ENCODE measurements at regions not wholly inside any gene's neighbourhood (a gene's known extent, or its start where the extent isn't known, plus 50 kb on each side); places are given as distances from the start of the nearest gene placed in this dataset.

DNA sequence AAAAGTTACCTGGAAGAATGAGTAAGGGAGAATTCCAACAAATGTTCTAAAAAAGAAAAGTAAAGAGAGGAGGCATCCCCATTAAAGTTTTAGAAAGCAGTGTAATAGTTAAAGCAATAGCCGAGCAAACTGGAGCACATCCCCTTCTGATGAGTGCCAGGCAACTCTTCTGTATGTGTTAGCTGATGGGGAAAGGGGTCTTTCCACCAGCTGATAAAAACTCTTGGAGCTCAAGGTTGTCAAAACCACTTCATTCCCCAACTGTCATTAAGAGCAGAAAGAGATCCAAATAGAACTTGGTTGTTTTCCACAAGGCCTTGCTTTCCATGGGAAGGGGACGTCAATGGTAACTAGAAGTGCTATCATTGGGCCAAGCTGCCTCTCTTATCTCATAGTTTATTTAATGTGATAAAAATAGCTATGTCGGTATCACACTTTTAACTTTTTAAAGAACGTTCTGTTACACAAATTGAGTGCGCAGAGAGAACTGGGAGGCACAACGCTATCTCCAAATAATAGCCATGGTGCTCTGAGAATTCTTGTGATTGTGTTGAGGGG, 116.9 kb downstream of the POLR2M start:
- no peak for DNase-seq

DNA sequence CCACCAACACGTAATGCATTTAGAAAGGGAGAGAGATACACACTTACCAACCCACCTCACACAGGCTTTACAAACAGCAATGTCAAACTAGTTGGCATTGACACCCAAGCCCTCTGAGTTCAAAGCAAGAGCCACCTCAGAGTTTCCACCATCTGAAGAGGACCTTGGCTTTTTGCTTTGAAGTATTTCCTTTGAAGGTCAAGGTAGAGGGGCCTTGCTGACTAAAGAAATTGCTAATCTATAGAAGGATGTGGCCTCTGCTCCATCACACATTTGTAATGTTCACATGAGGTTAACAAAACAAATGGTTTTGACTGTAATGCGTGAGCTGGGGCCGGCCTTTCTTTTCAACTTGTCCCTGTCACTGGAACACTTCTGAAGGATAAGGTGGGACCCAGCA, 117.7 kb downstream of the POLR2M start:
- no peak for DNase-seq

DNA sequence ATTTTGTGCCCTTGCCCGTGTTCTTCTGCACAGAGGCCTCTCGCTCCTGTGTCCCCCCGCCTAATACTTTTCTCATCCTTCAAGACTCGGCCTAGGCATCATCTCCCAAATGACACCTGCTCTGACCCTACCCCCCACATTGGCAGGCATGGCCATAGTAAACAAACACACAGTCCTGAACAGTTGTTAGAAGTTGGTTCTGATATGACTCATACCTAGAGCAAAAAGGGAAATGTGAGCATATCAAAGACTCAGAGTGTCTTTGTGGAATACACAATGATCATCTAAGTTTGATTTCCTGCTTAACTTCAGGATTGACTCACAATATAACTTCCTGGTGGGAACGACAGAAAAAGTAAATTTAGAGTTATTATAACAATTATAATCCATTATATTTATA, 120.5 kb downstream of the POLR2M start:
- no peak for DNase-seq

DNA sequence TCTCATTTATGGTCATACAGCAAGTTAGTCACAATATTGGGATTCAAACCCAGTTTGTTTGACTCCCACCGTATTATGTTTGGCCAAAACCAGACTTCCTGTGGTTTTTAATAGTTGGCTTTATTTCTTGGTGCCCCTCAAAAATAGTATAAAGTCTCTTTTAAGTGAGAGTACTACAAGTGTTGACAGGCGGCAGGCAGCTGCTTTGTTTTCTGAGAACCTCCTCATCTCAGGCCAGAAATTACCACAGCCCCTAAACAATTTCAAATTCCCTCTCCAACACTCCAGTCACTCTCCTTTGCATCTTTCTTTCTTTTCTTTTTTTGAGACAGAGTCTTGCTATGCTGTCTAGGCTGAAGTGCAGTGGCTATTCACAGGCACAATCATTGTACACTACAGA, 121.5 kb downstream of the POLR2M start:
- DNase-seq: no peak

DNA sequence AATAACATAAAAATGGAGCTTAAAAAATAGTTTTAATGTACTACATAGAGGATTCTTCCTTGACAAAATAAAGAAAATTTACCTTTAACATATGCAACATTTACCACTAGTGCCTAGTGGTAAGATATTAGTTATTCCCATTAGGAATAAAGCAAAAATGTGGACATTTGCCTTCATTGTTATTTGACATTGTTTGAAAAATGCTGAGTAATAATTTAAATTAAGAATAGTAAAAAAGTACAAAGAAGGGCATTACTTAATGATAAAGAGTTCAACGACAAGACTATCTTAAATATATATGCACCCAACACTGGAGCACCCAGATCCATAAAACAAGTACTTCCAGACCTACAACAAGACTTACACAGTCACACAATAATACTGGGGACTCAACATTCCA, 125.7 kb downstream of the POLR2M start:
- no peak for DNase-seq

DNA sequence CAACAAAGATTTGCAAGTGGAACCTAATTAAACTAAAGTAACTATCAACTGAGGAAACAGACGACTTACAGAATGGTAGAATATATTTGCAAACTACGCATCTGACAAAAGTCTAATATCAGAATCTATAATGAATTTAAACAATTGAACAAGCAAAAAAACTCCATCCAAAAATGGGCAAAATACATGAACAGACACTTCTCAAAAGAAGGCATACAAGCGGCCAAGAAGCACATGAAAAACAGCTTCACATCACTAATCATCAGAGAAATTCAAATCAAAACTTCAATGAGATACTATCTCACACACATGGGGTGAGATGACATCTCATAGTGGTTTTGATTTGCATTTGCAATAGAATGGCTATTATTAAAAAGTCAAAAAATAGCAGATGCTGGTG, 128.6 kb downstream of the POLR2M start:
- no peak for DNase-seq

DNA sequence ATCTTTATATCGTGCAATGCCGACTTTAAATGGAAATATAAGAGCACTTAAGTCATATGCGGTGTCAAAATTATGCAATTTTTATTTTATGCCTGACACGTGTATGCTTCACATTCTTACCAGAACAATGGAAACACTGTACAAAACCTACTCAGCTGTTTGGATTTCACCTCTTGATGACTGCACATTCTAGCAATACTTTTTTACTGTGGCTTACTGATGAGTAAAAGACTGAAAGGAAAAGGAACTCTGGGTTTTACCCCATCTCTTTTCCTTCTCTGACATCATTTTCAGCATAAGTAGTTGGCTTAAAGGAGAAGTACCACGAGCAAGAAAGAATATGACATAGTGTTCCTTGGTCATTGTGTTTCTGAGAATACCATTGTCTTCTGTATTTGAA, 142.8 kb downstream of the POLR2M start:
- no peak for DNase-seq

DNA sequence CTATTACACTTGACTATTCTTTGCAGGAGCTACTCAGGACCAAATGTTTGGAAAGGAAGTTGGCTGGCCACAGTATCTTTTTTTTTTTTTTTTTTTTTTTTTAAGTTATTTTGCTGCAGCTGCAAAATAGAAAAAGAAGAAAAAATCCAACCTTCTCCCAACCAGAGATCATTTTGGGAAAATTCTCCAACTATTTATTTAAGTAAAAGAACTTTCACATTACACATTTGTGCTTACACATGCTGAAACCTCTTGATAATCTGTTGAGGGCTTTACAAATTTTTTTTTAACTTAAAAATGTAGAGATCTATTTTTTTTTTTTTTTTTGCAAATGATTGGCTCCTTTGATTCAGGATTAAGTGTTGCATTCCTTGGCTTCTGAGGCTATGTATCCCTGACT, 148.0 kb downstream of the POLR2M start:
- no peak for DNase-seq

DNA sequence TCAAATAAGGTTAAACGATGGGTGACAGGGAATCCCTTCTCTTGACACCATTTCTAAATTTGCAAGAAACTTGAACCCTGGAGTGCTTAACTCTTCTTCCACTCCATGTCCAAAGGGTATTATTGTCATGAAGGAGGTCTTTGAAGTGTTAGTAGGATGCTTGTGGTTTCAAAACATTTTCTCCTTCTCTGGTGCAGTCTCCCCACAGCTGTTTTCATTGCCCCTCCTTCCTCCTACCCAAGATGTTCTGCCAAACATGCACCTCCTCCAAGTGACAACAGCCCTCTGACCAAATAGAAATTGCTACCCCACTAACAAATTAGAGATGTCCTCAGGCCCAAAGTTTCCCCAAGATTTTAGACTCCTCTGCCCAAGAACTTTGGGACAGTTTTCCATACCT, 151.4 kb downstream of the POLR2M start:
- no peak for DNase-seq

DNA sequence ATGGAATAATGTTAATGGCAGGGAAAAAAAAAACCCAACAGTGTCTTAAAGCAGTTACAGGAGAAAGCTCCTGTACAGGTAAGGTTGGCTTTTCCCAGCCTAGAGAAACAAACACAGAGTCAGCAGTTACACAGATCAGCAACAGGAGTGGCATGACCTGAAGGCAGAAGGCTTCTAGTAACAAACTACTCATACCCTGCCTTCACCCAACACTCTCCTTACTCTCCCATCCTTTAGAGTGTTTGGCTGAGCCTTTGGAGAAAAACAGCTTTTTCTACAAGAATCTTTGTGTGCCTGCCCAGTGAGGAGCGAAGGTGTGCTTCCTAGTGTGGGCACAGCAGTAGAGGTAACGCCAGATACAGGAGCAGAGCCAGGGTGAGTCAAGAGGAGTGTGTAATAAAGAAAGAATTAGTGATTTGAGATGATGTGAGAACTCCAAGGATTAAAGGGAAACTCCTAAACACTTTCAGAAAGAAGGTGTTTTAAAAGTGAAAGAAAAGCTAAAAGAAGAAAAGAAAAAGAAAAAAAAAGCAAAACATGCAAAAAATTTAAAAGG, 152.7 kb downstream of the POLR2M start:
- no peak for DNase-seq

DNA sequence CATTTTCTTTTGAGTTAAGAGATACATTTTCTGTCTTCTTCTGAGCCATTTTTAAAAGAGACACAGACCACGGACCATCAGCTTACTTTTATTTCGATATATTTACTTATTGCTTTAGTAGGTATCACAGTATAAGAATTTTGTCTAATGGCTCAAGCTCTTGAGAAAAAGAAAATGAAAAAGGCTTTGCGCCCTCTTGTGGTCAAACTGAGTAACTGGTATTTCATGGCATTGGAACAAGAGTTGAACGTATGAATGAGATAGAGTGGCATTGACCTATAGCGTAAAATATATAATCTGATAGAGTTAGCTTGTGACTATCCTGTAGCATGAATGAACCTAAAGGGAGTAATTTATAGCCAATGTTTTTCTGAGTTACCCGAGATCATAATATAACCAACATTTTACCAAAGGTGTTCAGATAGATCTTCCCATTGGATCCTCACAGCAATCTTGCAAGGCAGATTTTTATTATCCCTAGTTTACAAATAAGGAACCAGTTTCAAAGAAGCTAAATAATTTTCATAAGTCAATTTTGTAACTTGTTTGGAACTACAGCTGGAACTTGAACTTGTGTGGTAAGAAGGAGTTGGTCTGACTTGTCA, 154.6 kb downstream of the POLR2M start:
- no peak for DNase-seq

DNA sequence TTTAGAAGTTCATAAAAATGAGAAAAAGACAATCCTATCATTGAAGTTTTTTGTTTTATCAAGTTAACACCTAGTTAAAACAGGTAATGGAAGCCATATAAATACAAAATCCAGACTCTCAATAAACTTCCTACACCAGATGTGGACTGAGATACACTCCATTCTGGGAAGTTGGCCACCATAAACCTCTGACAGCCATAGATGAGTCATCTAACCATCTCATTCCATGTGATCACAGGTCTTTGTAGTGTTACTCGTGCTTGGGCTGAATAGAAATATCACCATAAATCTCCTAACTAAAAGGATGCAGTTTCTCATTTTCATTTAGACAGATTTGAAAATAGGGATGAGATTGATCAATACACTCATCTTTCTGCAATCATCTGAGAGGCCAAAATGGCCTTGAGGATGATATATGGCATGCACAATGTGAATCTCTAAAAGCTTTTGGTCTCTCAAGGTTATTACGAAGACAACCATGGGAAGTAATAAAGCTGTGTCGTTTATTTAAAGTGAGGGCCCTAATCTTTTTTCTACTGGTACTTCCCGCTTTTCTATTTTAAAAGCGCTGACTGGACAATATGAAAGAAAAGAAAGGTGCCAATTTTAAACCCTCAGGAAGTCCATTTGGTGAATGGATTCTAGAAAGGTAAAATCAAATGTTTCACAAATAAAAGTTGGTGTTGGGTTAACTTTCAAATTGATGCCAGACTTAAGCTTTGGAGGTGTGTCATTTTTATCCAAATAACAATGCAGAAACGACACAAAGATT, 155.5 kb downstream of the POLR2M start:
- no peak for DNase-seq

DNA sequence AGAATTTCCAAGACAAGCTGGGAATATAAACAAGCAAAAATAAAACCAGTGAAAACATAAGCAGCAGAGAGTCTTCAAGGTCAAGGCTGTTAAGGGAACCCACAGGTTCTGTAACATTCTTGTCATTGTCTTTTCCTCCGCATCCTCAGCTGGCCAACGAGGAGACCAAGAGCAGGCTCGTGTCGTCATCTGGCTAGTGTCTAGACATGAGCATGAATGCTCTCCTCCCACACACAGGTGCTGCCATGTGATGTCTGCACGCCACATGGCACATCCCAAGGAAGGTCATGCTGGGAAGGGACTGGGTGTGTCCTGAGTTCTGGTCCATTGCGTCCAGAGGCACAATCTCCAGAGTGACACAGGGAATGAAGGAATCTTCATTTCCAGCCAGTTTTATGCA, 156.2 kb downstream of the POLR2M start:
- DNase-seq: no peak

DNA sequence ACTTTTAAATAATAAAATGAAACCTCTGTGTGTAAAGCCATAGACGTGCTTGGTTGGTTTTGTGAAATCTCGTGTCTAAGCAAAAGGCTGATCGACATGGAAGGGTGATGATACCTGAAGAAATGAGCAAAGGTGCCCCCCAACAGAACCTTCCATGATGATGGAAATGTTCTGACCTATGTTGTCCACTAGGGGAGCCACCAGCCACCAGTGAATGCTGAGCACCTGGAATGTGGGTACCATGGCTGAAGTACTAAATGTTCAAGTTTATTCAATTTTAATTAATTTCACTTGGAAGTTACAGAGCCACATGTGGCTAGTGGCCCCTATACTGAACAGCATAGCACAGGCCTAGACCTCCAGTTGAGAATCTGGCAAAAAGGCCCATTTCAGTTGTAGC, 158.8 kb downstream of the POLR2M start:
- no peak for DNase-seq

DNA sequence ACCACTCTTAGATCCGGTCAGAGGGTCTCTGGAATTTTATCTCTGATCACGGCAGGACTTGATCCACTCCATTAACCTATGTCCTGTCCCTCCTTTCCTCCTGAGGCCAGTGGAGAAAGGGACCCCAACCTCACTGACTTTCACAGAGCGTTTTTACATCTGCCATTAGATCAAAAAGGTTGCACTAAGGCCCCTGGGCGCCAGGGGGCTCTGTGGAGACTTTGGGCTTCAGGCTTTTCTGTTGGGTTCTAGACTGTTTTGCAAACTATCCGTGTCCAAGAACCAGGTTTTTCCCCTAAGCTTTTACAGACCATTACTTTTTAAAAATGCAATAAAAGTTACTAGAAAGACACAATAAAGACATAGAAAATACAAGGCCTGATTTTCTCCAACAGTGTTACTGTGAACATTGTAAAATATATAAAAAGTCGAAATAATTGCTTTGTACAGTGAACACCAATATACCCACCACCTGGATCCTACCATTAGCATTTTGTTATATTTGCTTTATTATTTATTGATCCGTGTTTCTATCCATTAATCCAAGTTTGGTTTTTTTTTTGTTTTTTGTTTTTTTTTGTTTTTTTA, 159.7 kb downstream of the POLR2M start:
- DNase-seq: no peak

DNA sequence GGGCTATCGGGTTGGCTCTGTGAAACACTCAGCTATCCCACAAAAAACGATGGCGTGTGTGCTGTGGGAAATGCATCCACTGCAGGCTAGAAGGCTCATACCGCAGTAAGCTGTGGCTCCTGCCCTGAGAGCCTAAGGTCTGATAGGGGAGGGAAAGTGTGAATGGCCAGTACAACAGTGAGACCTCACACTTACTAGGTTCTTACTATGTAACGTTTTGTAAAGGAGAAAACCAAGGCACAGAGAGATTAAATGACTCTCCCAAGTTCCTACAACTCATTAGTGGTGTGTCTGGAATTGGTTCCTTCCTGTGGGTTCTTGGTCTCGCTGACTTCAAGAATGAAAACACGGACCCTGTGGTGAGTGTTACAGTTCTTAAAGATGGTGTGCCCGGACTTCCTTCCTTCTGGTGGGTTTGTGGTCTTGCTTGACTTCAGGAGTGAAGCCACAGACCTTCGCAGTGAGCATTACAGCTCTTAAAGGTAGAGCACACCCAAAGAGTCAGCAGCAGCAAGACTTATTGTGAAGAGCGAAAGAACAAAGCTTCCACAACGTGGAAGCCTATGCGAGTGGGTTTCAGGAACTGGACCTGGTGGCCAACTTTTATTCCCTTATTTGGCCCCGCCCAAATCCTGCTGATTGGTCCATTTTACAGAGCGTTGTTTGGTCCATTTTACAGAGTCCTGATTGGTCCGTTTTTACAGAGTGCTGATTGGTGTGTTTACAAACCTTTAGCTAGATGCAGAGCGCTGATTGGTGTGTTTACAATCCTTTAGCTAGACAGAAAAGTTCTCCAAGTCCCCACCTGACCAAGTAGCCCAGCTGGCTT, 161.7 kb downstream of the POLR2M start:
- DNase-seq: no peak

DNA sequence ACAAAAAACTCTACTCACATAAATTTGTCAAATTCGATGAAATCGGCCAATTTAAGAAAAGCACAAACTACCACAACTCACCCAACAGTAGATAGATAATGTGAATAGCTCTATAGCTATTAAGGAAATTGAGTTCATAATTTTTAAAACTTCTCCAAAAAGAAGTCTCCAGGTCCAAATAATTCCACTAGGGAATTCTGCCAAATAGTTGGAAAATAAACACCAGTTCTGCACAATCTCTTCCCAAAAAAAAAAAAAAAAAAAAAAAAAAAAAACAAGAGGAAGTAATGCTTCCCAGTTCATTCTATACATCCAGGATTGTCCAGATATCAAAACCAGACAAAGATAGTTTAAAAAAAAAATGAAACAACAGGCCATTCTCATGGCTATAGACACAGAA, 164.2 kb downstream of the POLR2M start:
- no peak for DNase-seq

DNA sequence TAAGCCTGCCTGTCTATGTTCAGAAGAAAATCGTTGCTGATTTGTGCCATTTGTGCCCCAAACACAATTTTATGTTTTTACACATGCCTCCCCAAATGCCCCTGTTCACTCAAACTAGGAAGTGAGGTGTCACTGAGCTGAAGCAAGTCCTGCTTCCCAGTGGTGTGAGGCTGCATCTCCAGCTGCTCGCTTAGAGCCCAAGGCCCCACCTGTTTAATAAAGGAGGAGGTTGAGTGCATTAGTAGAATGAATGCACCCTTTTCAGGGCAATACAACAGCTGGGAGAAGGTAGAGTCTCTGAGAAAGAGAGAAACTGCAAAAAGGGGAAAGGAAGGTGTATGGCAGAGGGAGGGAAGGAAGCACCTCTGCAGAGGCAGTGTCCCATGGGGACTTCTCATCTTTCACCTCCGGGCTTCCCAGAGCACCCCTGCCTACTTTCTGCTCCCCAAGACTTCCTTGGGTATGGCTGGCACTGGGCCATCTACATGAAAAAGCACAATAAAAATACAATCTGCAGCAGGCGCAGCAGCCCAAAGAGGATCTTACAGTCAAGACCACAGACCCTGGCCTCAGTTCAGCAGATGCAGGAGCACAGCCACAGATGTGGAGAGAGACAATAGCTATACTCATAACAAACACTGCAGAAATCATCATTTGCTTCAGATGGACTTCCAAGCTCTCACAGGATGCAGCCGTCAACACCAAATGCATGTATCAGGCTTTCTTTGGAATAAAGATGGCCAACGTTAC, 165.9 kb downstream of the POLR2M start:
- no peak for DNase-seq

DNA sequence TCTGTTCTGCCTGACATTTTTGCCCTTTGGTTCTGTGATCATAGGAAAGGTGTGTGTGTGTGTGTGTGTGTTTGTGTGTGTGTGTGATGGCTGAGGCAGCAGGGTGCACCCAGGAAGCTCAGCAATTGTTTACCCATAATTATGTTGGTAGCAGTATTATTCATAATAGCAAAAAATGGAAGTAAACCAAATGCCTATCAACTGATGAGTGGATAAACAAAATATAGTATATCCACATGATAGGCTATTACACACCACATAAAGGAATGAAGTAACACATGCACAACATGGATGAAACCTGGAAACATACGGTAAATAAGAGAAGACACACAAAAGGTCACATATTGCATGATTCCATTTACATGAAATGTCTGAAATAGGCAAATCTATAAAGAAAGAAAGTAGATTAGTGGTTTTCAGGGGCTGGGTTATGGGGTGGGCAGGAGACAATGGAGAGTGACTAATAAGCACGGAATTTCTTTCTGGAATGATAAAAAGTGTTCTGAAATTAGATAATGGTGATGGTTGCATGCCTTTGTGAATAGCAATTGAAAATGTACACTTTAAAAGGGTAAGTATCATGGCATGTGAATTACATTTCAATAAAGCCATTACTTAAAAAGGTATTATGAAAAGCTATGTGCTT, 167.2 kb downstream of the POLR2M start:
- no peak for DNase-seq

DNA sequence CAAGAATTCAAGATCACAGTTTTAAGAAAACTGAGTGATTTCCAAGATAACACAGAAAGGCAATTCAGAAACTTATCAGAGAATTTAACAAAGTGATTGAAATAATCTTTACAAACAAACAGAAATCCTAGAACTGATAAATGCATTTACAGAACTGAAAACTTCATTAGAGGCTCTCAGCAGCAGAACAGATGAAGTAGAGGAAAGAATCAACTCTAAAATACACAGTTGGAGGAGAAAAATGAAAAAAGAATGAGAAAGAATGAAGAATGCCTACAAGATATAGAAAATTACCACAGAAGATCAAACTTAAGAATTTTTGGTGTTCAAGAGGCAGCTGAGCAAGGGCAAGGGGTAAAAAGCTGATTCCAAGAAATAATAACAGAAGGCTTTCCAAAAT, 168.8 kb downstream of the POLR2M start:
- no peak for DNase-seq

DNA sequence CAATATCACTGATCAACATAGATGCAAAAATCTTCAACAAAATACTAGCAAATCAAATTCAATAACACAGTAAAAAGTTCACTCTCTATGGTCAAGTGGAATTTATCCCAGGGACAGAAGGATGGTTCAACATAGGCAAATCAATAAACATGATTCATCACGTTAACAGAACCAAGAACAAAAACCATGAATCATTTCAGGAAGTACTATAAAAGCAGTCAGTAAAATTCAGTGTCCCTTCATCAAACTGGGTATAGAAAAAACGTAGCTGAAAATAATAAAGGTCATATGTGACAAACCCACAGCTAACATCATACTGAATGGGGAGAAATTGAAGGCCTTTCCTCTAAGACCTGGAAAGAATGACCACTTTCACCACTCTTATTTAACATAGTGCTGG, 172.1 kb downstream of the POLR2M start:
- DNase-seq: no peak

DNA sequence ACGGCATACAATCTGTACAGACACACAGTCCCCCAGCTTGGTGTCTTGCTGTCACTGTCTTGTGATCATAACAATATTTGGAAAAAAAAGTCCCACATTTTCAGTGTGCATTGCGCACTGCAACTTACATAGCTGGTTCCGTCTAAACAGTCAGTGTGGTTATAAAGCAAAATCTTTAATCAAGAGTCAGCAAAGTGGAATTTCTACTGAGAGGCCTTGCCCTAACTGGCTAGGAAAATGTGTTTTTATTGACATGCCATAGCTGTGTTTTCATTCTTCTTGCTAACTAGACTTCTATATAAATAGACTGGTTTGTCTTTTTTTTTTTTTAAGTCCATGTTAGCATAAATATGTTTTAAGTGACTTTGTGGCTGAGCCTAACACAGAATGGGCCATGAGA, 174.8 kb downstream of the POLR2M start:
- DNase-seq: no peak
